Mesothelial cell of epicardium (in vitro differentiated cells): ENCODE measurements at regions not wholly inside any gene's neighbourhood (a gene's known extent, or its start where the extent isn't known, plus 50 kb on each side); places are given as distances from the start of the nearest gene placed in this dataset.

Experiments used
- DNase-seq, 2 experiments: peaks; one replicate each; pipeline ENCODE4 v3.0.0; 2021; ENCODE audit warnings: low spot score in 2 of 2; ENCODE audit not compliant: unreplicated experiment in 2 of 2
- H3K27ac Mint-ChIP-seq: 2 replicates; pipeline ENCODE4 v1.8.0; 2021; ENCODE audit warnings: mixed read lengths
- H3K27me3 Mint-ChIP-seq: 2 replicates; pipeline ENCODE4 v1.8.0; 2021; ENCODE audit warnings: low read depth, mixed read lengths
- H3K36me3 Mint-ChIP-seq: 2 replicates; pipeline ENCODE4 v1.8.0; 2021; ENCODE audit warnings: mixed read lengths
- H3K4me1 Mint-ChIP-seq: 2 replicates; pipeline ENCODE4 v1.8.0; 2021; ENCODE audit warnings: mixed read lengths
- H3K4me3 Mint-ChIP-seq: 2 replicates; pipeline ENCODE4 v1.8.0; 2021; ENCODE audit warnings: mild to moderate bottlenecking, moderate library complexity, mixed read lengths
- H3K9me3 Mint-ChIP-seq: 2 replicates; pipeline ENCODE4 v1.8.0; 2021; ENCODE audit warnings: mixed read lengths
- TF ChIP-seq, protein P1 (sequence below): fragments of 200-600 bp; sonication (generic); IDR thresholded peaks from one replicate; pipeline ENCODE4 v1.5.0; 2021; ENCODE audit warnings: antibody characterized with exemption; ENCODE audit not compliant: unreplicated experiment

DNA sequence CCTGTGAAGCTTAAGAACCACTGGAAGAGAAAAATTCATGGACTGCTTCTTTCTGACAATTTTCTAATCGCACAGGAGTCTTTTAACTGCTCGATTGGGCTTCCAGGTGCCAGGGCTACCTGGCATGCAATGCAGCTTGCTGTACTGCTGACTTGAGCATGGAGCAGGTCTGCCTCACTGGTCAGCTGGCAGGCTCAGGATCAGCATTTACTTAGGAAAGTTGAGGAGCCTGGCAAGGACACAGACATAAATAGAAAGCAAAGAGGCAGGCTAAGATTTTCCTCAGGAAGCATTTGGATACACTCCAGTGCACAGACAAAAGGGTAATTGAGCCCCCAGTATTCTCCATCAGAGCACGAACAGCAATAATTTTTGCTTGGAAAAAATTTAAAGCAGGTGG is 163.5 kb downstream of the CSNK2A3 start:
- no peak for DNase-seq
- peaks cover 36% of the 10 kb centered on the region for H3K9me3 Mint-ChIP-seq
- TF ChIP-seq, protein P1, sequence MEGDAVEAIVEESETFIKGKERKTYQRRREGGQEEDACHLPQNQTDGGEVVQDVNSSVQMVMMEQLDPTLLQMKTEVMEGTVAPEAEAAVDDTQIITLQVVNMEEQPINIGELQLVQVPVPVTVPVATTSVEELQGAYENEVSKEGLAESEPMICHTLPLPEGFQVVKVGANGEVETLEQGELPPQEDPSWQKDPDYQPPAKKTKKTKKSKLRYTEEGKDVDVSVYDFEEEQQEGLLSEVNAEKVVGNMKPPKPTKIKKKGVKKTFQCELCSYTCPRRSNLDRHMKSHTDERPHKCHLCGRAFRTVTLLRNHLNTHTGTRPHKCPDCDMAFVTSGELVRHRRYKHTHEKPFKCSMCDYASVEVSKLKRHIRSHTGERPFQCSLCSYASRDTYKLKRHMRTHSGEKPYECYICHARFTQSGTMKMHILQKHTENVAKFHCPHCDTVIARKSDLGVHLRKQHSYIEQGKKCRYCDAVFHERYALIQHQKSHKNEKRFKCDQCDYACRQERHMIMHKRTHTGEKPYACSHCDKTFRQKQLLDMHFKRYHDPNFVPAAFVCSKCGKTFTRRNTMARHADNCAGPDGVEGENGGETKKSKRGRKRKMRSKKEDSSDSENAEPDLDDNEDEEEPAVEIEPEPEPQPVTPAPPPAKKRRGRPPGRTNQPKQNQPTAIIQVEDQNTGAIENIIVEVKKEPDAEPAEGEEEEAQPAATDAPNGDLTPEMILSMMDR = no peak
- no peaks in the 10 kb centered on the region for H3K4me1 Mint-ChIP-seq
- peaks cover 5% of the 10 kb centered on the region for H3K36me3 Mint-ChIP-seq
- H3K27ac Mint-ChIP-seq = no peak overlapping the region
- H3K4me3 Mint-ChIP-seq = no peak overlapping the region
- peaks cover 11% of the 10 kb centered on the region for H3K27me3 Mint-ChIP-seq

DNA sequence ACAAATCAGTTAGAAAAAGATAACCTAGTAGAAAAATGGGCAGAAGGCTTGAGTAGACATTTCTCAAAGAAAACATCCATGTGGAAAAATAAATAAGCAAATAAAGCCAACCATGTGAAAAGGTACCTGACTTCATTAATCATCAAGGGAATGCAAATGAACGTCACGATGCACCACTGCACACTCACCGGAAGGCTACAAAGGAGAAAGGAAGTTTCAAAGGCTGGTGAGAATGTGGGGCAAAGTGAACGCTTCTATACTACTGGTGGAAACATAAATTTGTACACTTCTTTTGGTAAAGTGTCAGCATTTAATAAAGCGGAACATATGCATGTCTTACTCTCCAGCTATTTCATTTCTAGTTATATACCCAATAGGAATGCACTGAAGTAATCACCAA is 166.8 kb downstream of the CSNK2A3 start:
- peaks cover 2% of the 10 kb centered on the region for H3K36me3 Mint-ChIP-seq
- no peak for DNase-seq
- TF ChIP-seq, protein P1 = no peak
- H3K9me3 Mint-ChIP-seq = peaks cover 12% of the 10 kb centered on the region
- no peak overlapping the region for H3K27ac Mint-ChIP-seq
- H3K27me3 Mint-ChIP-seq = peaks cover 4% of the 10 kb centered on the region
- no peak overlapping the region for H3K4me3 Mint-ChIP-seq
- no peaks in the 10 kb centered on the region for H3K4me1 Mint-ChIP-seq

DNA sequence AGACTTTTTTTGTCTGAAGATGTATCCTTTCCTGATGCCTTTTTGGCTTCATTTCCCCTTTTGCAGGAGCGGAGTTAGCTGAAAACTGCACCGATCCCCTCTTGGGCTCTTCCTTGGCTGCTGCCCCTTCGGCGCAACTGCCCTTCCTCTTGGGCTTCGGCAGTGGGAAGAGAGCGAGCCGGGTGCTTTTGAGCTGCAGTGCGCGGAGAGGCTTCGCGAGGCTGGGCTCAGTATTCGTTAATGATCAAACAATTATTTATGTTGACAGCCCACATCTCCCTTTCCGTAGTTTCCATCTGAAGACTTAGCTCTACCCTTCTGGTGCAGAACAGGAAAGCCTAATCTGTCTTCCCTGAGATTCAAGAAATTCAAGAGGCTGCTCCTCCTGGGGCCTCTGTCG is 170.8 kb downstream of the CSNK2A3 start:
- H3K27me3 Mint-ChIP-seq = no peaks in the 10 kb centered on the region
- no peak overlapping the region for H3K27ac Mint-ChIP-seq
- no peak overlapping the region for H3K4me3 Mint-ChIP-seq
- DNase-seq = no peak
- no peaks in the 10 kb centered on the region for H3K9me3 Mint-ChIP-seq
- H3K4me1 Mint-ChIP-seq = peaks cover 34% of the 10 kb centered on the region
- TF ChIP-seq, protein P1 = no peak
- H3K36me3 Mint-ChIP-seq = no peaks in the 10 kb centered on the region

DNA sequence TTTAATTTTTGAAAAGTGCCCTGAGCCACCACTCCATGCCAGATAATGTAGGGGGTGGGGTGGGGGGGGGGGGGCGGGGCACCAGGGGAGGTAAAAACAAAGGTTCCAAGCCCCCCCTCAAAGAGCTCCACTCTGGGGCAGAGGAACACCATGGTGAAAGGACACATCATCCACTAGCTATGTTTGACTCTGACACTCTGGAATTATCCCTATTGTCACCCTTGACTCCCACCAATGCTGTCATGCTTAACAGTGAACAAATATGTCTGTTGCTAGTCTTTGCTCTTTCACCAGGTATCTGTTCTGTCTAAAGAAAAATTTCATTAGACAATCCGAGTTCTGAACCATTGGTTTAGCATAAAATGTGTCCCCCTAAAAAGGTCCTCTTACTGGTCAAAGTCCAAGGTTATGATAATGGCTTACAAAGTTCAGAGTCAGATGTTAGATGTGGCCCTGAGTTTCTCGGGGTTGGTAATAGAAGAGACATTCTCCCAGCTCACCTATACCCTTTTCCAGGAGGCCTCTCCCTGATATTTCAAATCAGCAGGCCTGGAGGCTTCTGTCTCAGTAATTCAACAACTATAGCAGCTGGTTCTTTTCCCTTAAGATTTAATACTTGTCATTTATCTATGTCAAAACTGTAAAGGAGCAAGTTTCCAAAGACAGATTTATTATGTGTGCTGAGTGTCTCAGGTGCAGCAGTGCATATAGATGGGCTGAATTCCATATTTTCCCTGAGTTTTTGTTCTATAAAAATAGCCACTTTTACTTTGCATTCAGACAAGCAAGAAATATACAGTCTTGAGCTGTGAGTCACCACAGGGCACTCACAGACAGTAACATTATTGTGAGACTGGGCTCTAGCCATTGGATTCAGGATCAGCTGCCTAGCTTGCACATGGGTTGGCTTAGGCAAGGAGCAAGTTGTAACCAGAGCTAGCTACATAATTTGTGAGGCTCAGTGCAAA is 174.1 kb downstream of the CSNK2A3 start:
- Mint-ChIP-seq H3K9me3 (peaks cover 4% of the 10 kb centered on the region), H3K27me3 (no peaks in the 10 kb centered on the region), H3K4me1 (peaks cover 43% of the 10 kb centered on the region), H3K36me3 (no peaks in the 10 kb centered on the region), H3K4me3 (no peak overlapping the region), H3K27ac (peak overlapping the region; percentile 86)
- DNase-seq = no peak
- TF ChIP-seq, protein P1 = no peak

DNA sequence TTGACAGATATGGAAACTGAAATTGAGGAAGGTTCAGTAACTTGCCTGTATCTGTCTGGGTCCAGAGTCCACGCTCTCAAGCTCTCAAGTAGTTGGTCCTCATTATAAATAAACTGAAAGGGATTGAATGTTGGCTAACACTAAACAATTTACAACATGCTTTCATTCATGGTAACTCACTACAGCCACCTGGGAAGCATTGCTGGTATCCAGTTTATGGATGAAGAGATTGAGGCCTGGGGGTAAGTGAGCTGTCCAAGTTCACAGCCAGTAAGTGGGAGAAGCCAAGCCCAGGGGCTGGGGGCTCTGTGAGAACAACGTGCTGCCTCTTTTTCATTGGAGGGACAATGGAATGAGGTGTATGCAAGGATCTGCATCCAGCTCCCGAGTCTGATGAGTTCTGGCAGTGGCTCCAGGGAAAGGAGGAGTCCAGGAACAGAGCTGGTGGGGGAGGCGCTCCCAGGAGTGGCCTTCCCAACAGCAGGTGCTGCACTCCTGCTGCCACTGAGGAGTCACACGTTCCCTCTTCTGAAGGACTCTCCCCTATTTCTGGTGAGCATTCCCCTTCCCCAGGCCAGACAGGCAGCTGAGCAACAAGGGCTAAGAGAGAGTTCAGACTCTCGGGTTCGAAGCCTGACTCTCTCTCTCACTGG is 175.8 kb downstream of the CSNK2A3 start:
- peaks cover 5% of the 10 kb centered on the region for H3K9me3 Mint-ChIP-seq
- peaks cover 44% of the 10 kb centered on the region for H3K4me1 Mint-ChIP-seq
- peak overlapping the region; percentile 38 for H3K27ac Mint-ChIP-seq
- H3K36me3 Mint-ChIP-seq = no peaks in the 10 kb centered on the region
- H3K4me3 Mint-ChIP-seq = no peak overlapping the region
- H3K27me3 Mint-ChIP-seq = no peaks in the 10 kb centered on the region
- no peak for DNase-seq
- TF ChIP-seq, protein P1 = no peak
